DOHH2 (cell line): ENCODE measurements at regions not wholly inside any gene's neighbourhood (a gene's known extent, or its start where the extent isn't known, plus 50 kb on each side); places are given as distances from the start of the nearest gene placed in this dataset.

Source experiments
- H3F3A ChIP-seq: fragments of 200-600 bp; sonication (generic), shearing (Covaris generic); 2 replicates; pipeline ENCODE4 v1.6.0; 2016; ENCODE audit warnings: antibody characterized with exemption, mild to moderate bottlenecking; ENCODE audit not compliant: control insufficient read depth, insufficient read depth
- H3K27ac ChIP-seq: fragments of 200-600 bp; sonication (generic); 2 replicates; pipeline ENCODE4 v1.5.1; 2014; ENCODE audit warnings: low read depth, mild to moderate bottlenecking, low read length, moderate library complexity
- H3K27me3 ChIP-seq: fragments of 200-600 bp; sonication (generic); 2 replicates; pipeline ENCODE4 v1.6.1; 2014; ENCODE audit warnings: mild to moderate bottlenecking, low read length, mixed read lengths; ENCODE audit not compliant: control insufficient read depth
- H3K36me3 ChIP-seq: fragments of 200-600 bp; sonication (generic); 2 replicates; pipeline ENCODE4 v1.6.1; 2014; ENCODE audit warnings: mild to moderate bottlenecking, low read length, moderate library complexity, mixed read lengths; ENCODE audit not compliant: control insufficient read depth
- H3K4me1 ChIP-seq: fragments of 200-600 bp; sonication (generic); 2 replicates; pipeline ENCODE4 v1.6.1; 2014; ENCODE audit warnings: mild to moderate bottlenecking, low read length, mixed read lengths; ENCODE audit not compliant: control insufficient read depth
- H3K4me2 ChIP-seq: fragments of 200-600 bp; sonication (generic); 2 replicates; pipeline ENCODE4 v1.6.0; 2014; ENCODE audit warnings: mild to moderate bottlenecking, low read length, moderate library complexity
- H3K4me3 ChIP-seq: fragments of 200-600 bp; sonication (generic); 2 replicates; pipeline ENCODE4 v1.5.1; 2014; ENCODE audit warnings: mild to moderate bottlenecking, low read length, mixed read lengths
- H3K79me2 ChIP-seq: fragments of 200-600 bp; sonication (generic); 2 replicates; pipeline ENCODE4 v1.6.1; 2014; ENCODE audit warnings: mild to moderate bottlenecking, low read length, mixed read lengths; ENCODE audit not compliant: control insufficient read depth
- H3K9me2 ChIP-seq: fragments of 200-600 bp; sonication (generic); replicated peaks from 2 replicates; pipeline ENCODE4 v1.6.1; 2014; ENCODE audit warnings: mild to moderate bottlenecking, low read length, mixed read lengths; ENCODE audit not compliant: control insufficient read depth
- H3K9me3 ChIP-seq: fragments of 200-600 bp; sonication (generic); 2 replicates; pipeline ENCODE4 v1.6.1; 2014; ENCODE audit warnings: antibody characterized with exemption, low read length, mixed read lengths; ENCODE audit not compliant: control insufficient read depth, insufficient read depth
- H4K20me1 ChIP-seq: fragments of 200-600 bp; sonication (generic); 2 replicates; pipeline ENCODE4 v1.6.0; 2014; ENCODE audit warnings: low read depth, mild to moderate bottlenecking, antibody characterized with exemption, low read length, moderate library complexity; ENCODE audit not compliant: control insufficient read depth, insufficient read depth
- EZH2phosphoT487 ChIP-seq: fragments of 200-600 bp; sonication (generic); IDR thresholded peaks from 2 replicates; pipeline ENCODE4 v1.6.1; 2017; ENCODE audit warnings: borderline replicate concordance, mild to moderate bottlenecking, antibody characterized with exemption, low read length, moderate library complexity, mixed read lengths
- TF ChIP-seq, protein P1 (sequence below): fragments of 200-600 bp; sonication (generic); IDR thresholded peaks from one replicate; pipeline ENCODE4 v1.5.1; 2014; ENCODE audit warnings: antibody characterized with exemption, mild to moderate bottlenecking, low read depth, low read length; ENCODE audit not compliant: poor library complexity, severe bottlenecking

- H4K20me1 ChIP-seq, result no peaks in the 10 kb centered on the region
- no peak overlapping the region for H3K4me2 ChIP-seq
- H3K4me3 ChIP-seq, result no peak overlapping the region
- no peak for TF ChIP-seq EZH2phosphoT487
- TF ChIP-seq, protein P1, sequence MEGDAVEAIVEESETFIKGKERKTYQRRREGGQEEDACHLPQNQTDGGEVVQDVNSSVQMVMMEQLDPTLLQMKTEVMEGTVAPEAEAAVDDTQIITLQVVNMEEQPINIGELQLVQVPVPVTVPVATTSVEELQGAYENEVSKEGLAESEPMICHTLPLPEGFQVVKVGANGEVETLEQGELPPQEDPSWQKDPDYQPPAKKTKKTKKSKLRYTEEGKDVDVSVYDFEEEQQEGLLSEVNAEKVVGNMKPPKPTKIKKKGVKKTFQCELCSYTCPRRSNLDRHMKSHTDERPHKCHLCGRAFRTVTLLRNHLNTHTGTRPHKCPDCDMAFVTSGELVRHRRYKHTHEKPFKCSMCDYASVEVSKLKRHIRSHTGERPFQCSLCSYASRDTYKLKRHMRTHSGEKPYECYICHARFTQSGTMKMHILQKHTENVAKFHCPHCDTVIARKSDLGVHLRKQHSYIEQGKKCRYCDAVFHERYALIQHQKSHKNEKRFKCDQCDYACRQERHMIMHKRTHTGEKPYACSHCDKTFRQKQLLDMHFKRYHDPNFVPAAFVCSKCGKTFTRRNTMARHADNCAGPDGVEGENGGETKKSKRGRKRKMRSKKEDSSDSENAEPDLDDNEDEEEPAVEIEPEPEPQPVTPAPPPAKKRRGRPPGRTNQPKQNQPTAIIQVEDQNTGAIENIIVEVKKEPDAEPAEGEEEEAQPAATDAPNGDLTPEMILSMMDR, result no peak
- no peaks in the 10 kb centered on the region for H3K36me3 ChIP-seq
- no peaks in the 10 kb centered on the region for H3K27me3 ChIP-seq
- no peaks in the 10 kb centered on the region for H3K9me3 ChIP-seq
- no peaks in the 10 kb centered on the region for H3K9me2 ChIP-seq
- no peaks in the 10 kb centered on the region for H3K4me1 ChIP-seq
- H3K27ac ChIP-seq, result no peak overlapping the region
- H3K79me2 ChIP-seq, result no peaks in the 10 kb centered on the region
- no peaks in the 10 kb centered on the region for H3F3A ChIP-seq
Observed at GRCh38 chr7:15046861-15047260, 144.3 kb upstream of the DGKB start.

DNA sequence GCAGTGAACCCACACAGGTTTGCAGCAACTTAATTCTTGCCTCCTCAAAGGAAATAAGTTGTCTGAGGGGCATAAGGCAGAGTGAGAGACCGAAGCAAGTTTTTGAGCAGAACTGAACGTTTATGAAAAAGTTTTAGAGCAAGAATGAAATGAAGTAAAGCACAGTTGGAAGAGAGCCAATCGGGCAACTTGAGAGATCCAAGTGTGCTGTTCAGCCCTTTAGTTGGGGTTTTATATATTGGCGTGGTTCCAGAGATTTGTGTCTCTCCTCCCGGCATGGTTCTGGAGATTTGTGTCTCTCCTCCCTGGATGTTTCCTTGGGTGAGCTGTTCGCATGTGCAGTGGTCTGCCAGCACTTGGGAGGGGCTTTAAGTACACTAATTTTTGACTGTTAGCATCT is 141.4 kb upstream of the DGKB start:
- Histone ChIP-seq H3F3A (no peaks in the 10 kb centered on the region), H4K20me1 (no peaks in the 10 kb centered on the region), H3K27me3 (no peaks in the 10 kb centered on the region), H3K9me3 (no peaks in the 10 kb centered on the region), H3K4me2 (no peak overlapping the region), H3K79me2 (no peaks in the 10 kb centered on the region), H3K27ac (no peak overlapping the region), H3K9me2 (no peaks in the 10 kb centered on the region), H3K4me1 (no peaks in the 10 kb centered on the region), H3K36me3 (no peaks in the 10 kb centered on the region), H3K4me3 (no peak overlapping the region)
- no peak for TF ChIP-seq EZH2phosphoT487
- TF ChIP-seq, protein P1, result no peak

DNA sequence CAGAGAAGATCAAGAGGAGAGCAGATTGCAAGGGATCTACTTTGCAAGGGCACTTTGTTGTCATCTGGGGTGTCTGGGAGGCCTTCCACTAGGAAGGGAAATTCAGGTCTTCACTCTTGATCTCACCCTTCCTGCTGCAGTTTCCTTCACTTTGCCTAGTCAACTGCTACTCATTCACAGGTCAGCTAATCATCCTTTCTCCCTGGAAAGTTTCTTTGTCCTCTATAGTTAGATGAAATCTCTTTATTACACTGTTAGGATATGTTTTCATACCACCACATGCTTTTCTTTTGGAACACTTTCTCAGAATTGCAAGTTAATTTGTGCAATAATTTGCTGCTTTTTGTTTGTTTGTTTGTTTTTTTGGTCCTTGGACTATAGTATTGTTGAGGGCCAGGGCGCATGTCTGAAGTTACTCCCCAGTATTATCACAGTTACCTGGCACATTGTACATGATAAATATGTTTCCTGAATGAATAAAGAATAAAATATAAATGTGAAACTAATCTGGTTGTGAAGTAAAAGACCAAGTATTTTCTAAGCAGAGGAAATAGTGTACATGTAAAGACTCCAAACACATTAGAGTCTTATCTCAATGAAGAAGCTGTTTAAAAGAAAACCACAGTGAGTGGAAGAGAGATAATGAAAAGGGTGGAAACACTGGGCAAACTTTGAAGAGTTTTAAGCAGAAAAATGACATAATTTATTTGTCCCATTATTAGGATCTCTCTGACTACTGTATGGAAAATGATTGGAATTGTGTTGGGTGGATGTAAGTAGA is 139.9 kb upstream of the DGKB start:
- TF ChIP-seq, protein P1, result no peak
- no peak for TF ChIP-seq EZH2phosphoT487
- Histone ChIP-seq H3K9me2 (no peaks in the 10 kb centered on the region), H4K20me1 (no peaks in the 10 kb centered on the region), H3K27me3 (no peaks in the 10 kb centered on the region), H3K4me2 (no peak overlapping the region), H3K36me3 (no peaks in the 10 kb centered on the region), H3K4me1 (no peaks in the 10 kb centered on the region), H3F3A (no peaks in the 10 kb centered on the region), H3K4me3 (no peak overlapping the region), H3K79me2 (no peaks in the 10 kb centered on the region), H3K27ac (no peak overlapping the region), H3K9me3 (no peaks in the 10 kb centered on the region)
